ENCODE measurements at regions not wholly inside any gene's neighbourhood (a gene's known extent, or its start where the extent isn't known, plus 50 kb on each side); places are given as distances from the start of the nearest gene placed in this dataset.

GRCh38 chr5:2113348-2114131 lies 230.8 kb upstream of the IRX4 start:
- Histone ChIP-seq H3K4me3 (replicated peaks in 1 of 2; ENCODE audit: low read depth in 1 of 2, low read length in 2 of 2) (no peak overlapping the region), H3K9me3 (ENCODE audit: control insufficient read depth in 1 of 2, insufficient read depth in 1 of 2, low read depth in 1 of 2, low read length in 2 of 2) (no peaks in the 10 kb centered on the region), H3K4me2 (ENCODE audit: low read length) (no peak overlapping the region), H3K36me3 (ENCODE audit: control insufficient read depth in 1 of 2, insufficient read depth in 2 of 2, low read length in 2 of 2) (no peaks in the 10 kb centered on the region), H3K9ac (ENCODE audit: low read length) (no peak overlapping the region), H3K4me1 (ENCODE audit: control insufficient read depth in 1 of 2, insufficient read depth in 2 of 2, low read length in 2 of 2) (no peaks in the 10 kb centered on the region), H3K27ac (ENCODE audit: low read depth, low read length) (no peak overlapping the region), H3K9me2 (ENCODE audit: insufficient read depth) (no peaks in the 10 kb centered on the region), H2AFZ (ENCODE audit: low read depth, low read length, poor library complexity, severe bottlenecking) (no peak overlapping the region), H3K27me3 (ENCODE audit: insufficient read depth, low read length) (peaks cover 35% of the 10 kb centered on the region), H4K20me1 (ENCODE audit: insufficient read depth) (no peaks in the 10 kb centered on the region), H3K79me2 (ENCODE audit: insufficient read depth, low read length) (no peaks in the 10 kb centered on the region)
- DNase-seq (ENCODE audit: low read depth, low spot score) (no peak), ATAC-seq (no peak)
- POLR2A ChIA-PET, result no interaction called here
- RAD21 ChIA-PET (ENCODE audit: low non-redundant PET in 1 of 2, low total read pairs in 2 of 2, uncharacterized antibody in 2 of 2, unreplicated experiment in 2 of 2), result no interaction called here
- intact Hi-C loops (cut with micrococcal nuclease), result no loop called here
- no TSS peak for BruUV-seq (replicated peaks)
- TF ChIP-seq ZBTB33 (IDR thresholded peaks at IDR 0.05; ENCODE audit: extremely low read depth, insufficient replicate concordance, low read length) (no peak), FOSL1 (IDR thresholded peaks at IDR 0.05; ENCODE audit: low read depth) (no peak)
- CTCF ChIA-PET, result no interaction called here

- Histone ChIP-seq H3K9me2 (ENCODE audit: insufficient read depth) (no peaks in the 10 kb centered on the region), H3K27ac (ENCODE audit: low read depth, low read length) (no peak overlapping the region), H3K9me3 (ENCODE audit: control insufficient read depth in 1 of 2, insufficient read depth in 1 of 2, low read depth in 1 of 2, low read length in 2 of 2) (no peaks in the 10 kb centered on the region), H2AFZ (ENCODE audit: low read depth, low read length, poor library complexity, severe bottlenecking) (no peak overlapping the region), H4K20me1 (ENCODE audit: insufficient read depth) (no peaks in the 10 kb centered on the region), H3K4me2 (ENCODE audit: low read length) (no peak overlapping the region), H3K4me1 (ENCODE audit: control insufficient read depth in 1 of 2, insufficient read depth in 2 of 2, low read length in 2 of 2) (no peaks in the 10 kb centered on the region), H3K9ac (ENCODE audit: low read length) (no peak overlapping the region), H3K79me2 (ENCODE audit: insufficient read depth, low read length) (no peaks in the 10 kb centered on the region), H3K4me3 (replicated peaks in 1 of 2; ENCODE audit: low read depth in 1 of 2, low read length in 2 of 2) (no peak overlapping the region), H3K36me3 (ENCODE audit: control insufficient read depth in 1 of 2, insufficient read depth in 2 of 2, low read length in 2 of 2) (no peaks in the 10 kb centered on the region), H3K27me3 (ENCODE audit: insufficient read depth, low read length) (peaks cover 26% of the 10 kb centered on the region)
- RAD21 ChIA-PET (ENCODE audit: low non-redundant PET in 1 of 2, low total read pairs in 2 of 2, uncharacterized antibody in 2 of 2, unreplicated experiment in 2 of 2), result no interaction called here
- no peak for TF ChIP-seq ZBTB33 (IDR thresholded peaks at IDR 0.05; ENCODE audit: extremely low read depth, insufficient replicate concordance, low read length)
- TF ChIP-seq SIN3A (IDR thresholded peaks at IDR 0.05; ENCODE audit: low read depth), result no peak
- TF ChIP-seq ZFX (IDR thresholded peaks at IDR 0.05), result no peak
- TF ChIP-seq TCF7L2 (IDR thresholded peaks at IDR 0.05; ENCODE audit: borderline replicate concordance, extremely low read depth, insufficient read depth, insufficient read length), result no peak
- DNase-seq (ENCODE audit: low read depth, low spot score), result no peak
- CTCF ChIA-PET, result no interaction called here
- intact Hi-C loops (cut with micrococcal nuclease), result no loop called here
- BruUV-seq (replicated peaks), result no TSS peak
- POLR2A ChIA-PET, result no interaction called here
- no peak for ATAC-seq
Observed at GRCh38 chr5:2112173-2113025, 229.7 kb upstream of the IRX4 start.

Measured in HCT116 (cell line).